ENCODE measurements at regions not wholly inside any gene's neighbourhood (a gene's known extent, or its start where the extent isn't known, plus 50 kb on each side); places are given as distances from the start of the nearest gene placed in this dataset.

GRCh38 chr10:105986912-105987635, 1177.4 kb downstream of the SORCS1 start:
- H3K9ac ChIP-seq (ENCODE audit: low read length): no peak overlapping the region
- H3K18ac ChIP-seq (ENCODE audit: low read length): no peak overlapping the region
- no peak overlapping the region for H4K12ac ChIP-seq (ENCODE audit: low read depth, low read length)
- DNase-seq: no peak
- no peak overlapping the region for H2AFZ ChIP-seq (ENCODE audit: insufficient read depth, low read length, poor library complexity)
- no CpG with 5 or more reads among the region's 3 CpGs for WGBS (ENCODE audit: extremely low coverage, insufficient coverage, insufficient read length)
- no peak overlapping the region for H2AK5ac ChIP-seq (ENCODE audit: low read length)
- H2BK12ac ChIP-seq (ENCODE audit: low read length): no peak overlapping the region
- H2BK5ac ChIP-seq (ENCODE audit: low read depth, low read length, poor library complexity): no peak overlapping the region
- H3K79me2 ChIP-seq (ENCODE audit: control insufficient read depth, insufficient read depth, low read length, poor library complexity): no peaks in the 10 kb centered on the region
- no peak overlapping the region for H3K4ac ChIP-seq (ENCODE audit: low read depth, low read length)
- H3K23ac ChIP-seq (ENCODE audit: low read length): no peak overlapping the region
- no peak overlapping the region for H4K91ac ChIP-seq (ENCODE audit: low read depth, low read length)
- no peak overlapping the region for H2BK120ac ChIP-seq (ENCODE audit: insufficient read depth, low read length, poor library complexity)
- H3K14ac ChIP-seq (ENCODE audit: low read length): no peak overlapping the region
- H3K4me2 ChIP-seq (ENCODE audit: low read length): no peak overlapping the region
- no peaks in the 10 kb centered on the region for H3K79me1 ChIP-seq (ENCODE audit: low read length)
- H3K4me3 ChIP-seq (ENCODE audit: low read depth, low read length): no peak overlapping the region
- no peaks in the 10 kb centered on the region for H3K4me1 ChIP-seq (ENCODE audit: control insufficient read depth in 1 of 2, insufficient read depth in 2 of 2, low read length in 2 of 2)
- H4K8ac ChIP-seq (ENCODE audit: low read depth, low read length): no peak overlapping the region
- H3K27ac ChIP-seq (ENCODE audit: low read depth, low read length): no peak overlapping the region
- H3K36me3 ChIP-seq (ENCODE audit: control insufficient read depth in 1 of 2, insufficient read depth in 2 of 2, low read length in 2 of 2): no peaks in the 10 kb centered on the region
- no peaks in the 10 kb centered on the region for H3K9me3 ChIP-seq (ENCODE audit: insufficient read depth, low read depth, low read length)
- H3K27me3 ChIP-seq (ENCODE audit: insufficient read depth, low read length): no peaks in the 10 kb centered on the region

GRCh38 chr10:105986486-105986885, 1178.0 kb downstream of the SORCS1 start:
- Histone ChIP-seq H2BK12ac (ENCODE audit: low read length) (no peak overlapping the region), H3K36me3 (ENCODE audit: control insufficient read depth in 1 of 2, insufficient read depth in 2 of 2, low read length in 2 of 2) (no peaks in the 10 kb centered on the region), H4K91ac (ENCODE audit: low read depth, low read length) (no peak overlapping the region), H3K14ac (ENCODE audit: low read length) (no peak overlapping the region), H3K9ac (ENCODE audit: low read length) (no peak overlapping the region), H3K4me3 (ENCODE audit: low read depth, low read length) (no peak overlapping the region), H3K23ac (ENCODE audit: low read length) (no peak overlapping the region), H4K8ac (ENCODE audit: low read depth, low read length) (no peak overlapping the region), H3K79me1 (ENCODE audit: low read length) (no peaks in the 10 kb centered on the region), H4K12ac (ENCODE audit: low read depth, low read length) (no peak overlapping the region), H2AK5ac (ENCODE audit: low read length) (no peak overlapping the region), H3K4me1 (ENCODE audit: control insufficient read depth in 1 of 2, insufficient read depth in 2 of 2, low read length in 2 of 2) (no peaks in the 10 kb centered on the region), H3K27ac (ENCODE audit: low read depth, low read length) (no peak overlapping the region), H3K27me3 (ENCODE audit: insufficient read depth, low read length) (no peaks in the 10 kb centered on the region), H2AFZ (ENCODE audit: insufficient read depth, low read length, poor library complexity) (no peak overlapping the region), H3K18ac (ENCODE audit: low read length) (no peak overlapping the region), H3K9me3 (ENCODE audit: insufficient read depth, low read depth, low read length) (no peaks in the 10 kb centered on the region), H3K4me2 (ENCODE audit: low read length) (no peak overlapping the region), H3K79me2 (ENCODE audit: control insufficient read depth, insufficient read depth, low read length, poor library complexity) (no peaks in the 10 kb centered on the region), H3K4ac (ENCODE audit: low read depth, low read length) (no peak overlapping the region), H2BK5ac (ENCODE audit: low read depth, low read length, poor library complexity) (no peak overlapping the region), H2BK120ac (ENCODE audit: insufficient read depth, low read length, poor library complexity) (no peak overlapping the region)
- WGBS (ENCODE audit: extremely low coverage, insufficient coverage, insufficient read length): no CpG with 5 or more reads among the region's 2 CpGs
- no peak for DNase-seq

GRCh38 chr10:105982735-105983134, 1181.8 kb downstream of the SORCS1 start:
- Histone ChIP-seq H4K8ac (ENCODE audit: low read depth, low read length) (no peak overlapping the region), H3K27me3 (ENCODE audit: insufficient read depth, low read length) (no peaks in the 10 kb centered on the region), H3K23ac (ENCODE audit: low read length) (no peak overlapping the region), H3K14ac (ENCODE audit: low read length) (no peak overlapping the region), H4K91ac (ENCODE audit: low read depth, low read length) (no peak overlapping the region), H3K79me1 (ENCODE audit: low read length) (no peaks in the 10 kb centered on the region), H3K4ac (ENCODE audit: low read depth, low read length) (no peak overlapping the region), H4K12ac (ENCODE audit: low read depth, low read length) (no peak overlapping the region), H3K9ac (ENCODE audit: low read length) (no peak overlapping the region), H3K18ac (ENCODE audit: low read length) (no peak overlapping the region), H2BK120ac (ENCODE audit: insufficient read depth, low read length, poor library complexity) (no peak overlapping the region), H2BK5ac (ENCODE audit: low read depth, low read length, poor library complexity) (no peak overlapping the region), H3K36me3 (ENCODE audit: control insufficient read depth in 1 of 2, insufficient read depth in 2 of 2, low read length in 2 of 2) (no peaks in the 10 kb centered on the region), H3K4me2 (ENCODE audit: low read length) (no peak overlapping the region), H3K4me3 (ENCODE audit: low read depth, low read length) (no peak overlapping the region), H2AFZ (ENCODE audit: insufficient read depth, low read length, poor library complexity) (no peak overlapping the region), H3K27ac (ENCODE audit: low read depth, low read length) (no peak overlapping the region), H2AK5ac (ENCODE audit: low read length) (no peak overlapping the region), H2BK12ac (ENCODE audit: low read length) (no peak overlapping the region), H3K9me3 (ENCODE audit: insufficient read depth, low read depth, low read length) (no peaks in the 10 kb centered on the region), H3K79me2 (ENCODE audit: control insufficient read depth, insufficient read depth, low read length, poor library complexity) (no peaks in the 10 kb centered on the region), H3K4me1 (ENCODE audit: control insufficient read depth in 1 of 2, insufficient read depth in 2 of 2, low read length in 2 of 2) (no peaks in the 10 kb centered on the region)
- no peak for DNase-seq
- WGBS (ENCODE audit: extremely low coverage, insufficient coverage, insufficient read length): no CpG with 5 or more reads among the region's 3 CpGs

- no CpG with 5 or more reads among the region's 2 CpGs for WGBS (ENCODE audit: extremely low coverage, insufficient coverage, insufficient read length)
- Histone ChIP-seq H3K27ac (ENCODE audit: low read depth, low read length) (no peak overlapping the region), H3K4me3 (ENCODE audit: low read depth, low read length) (no peak overlapping the region), H3K23ac (ENCODE audit: low read length) (no peak overlapping the region), H3K79me1 (ENCODE audit: low read length) (no peaks in the 10 kb centered on the region), H3K9ac (ENCODE audit: low read length) (no peak overlapping the region), H4K91ac (ENCODE audit: low read depth, low read length) (no peak overlapping the region), H3K4me2 (ENCODE audit: low read length) (no peak overlapping the region), H3K9me3 (ENCODE audit: insufficient read depth, low read depth, low read length) (no peaks in the 10 kb centered on the region), H4K8ac (ENCODE audit: low read depth, low read length) (no peak overlapping the region), H2AK5ac (ENCODE audit: low read length) (no peak overlapping the region), H3K18ac (ENCODE audit: low read length) (no peak overlapping the region), H4K12ac (ENCODE audit: low read depth, low read length) (no peak overlapping the region), H3K79me2 (ENCODE audit: control insufficient read depth, insufficient read depth, low read length, poor library complexity) (no peaks in the 10 kb centered on the region), H3K27me3 (ENCODE audit: insufficient read depth, low read length) (no peaks in the 10 kb centered on the region), H3K36me3 (ENCODE audit: control insufficient read depth in 1 of 2, insufficient read depth in 2 of 2, low read length in 2 of 2) (no peaks in the 10 kb centered on the region), H3K14ac (ENCODE audit: low read length) (no peak overlapping the region), H2AFZ (ENCODE audit: insufficient read depth, low read length, poor library complexity) (no peak overlapping the region), H2BK12ac (ENCODE audit: low read length) (no peak overlapping the region), H3K4me1 (ENCODE audit: control insufficient read depth in 1 of 2, insufficient read depth in 2 of 2, low read length in 2 of 2) (no peaks in the 10 kb centered on the region), H2BK120ac (ENCODE audit: insufficient read depth, low read length, poor library complexity) (no peak overlapping the region), H3K4ac (ENCODE audit: low read depth, low read length) (no peak overlapping the region), H2BK5ac (ENCODE audit: low read depth, low read length, poor library complexity) (no peak overlapping the region)
- DNase-seq: no peak
Observed at GRCh38 chr10:105981679-105982078, 1182.8 kb downstream of the SORCS1 start.

Measured in trophoblast cell (in vitro differentiated cells and primary cell).